ENCODE measurements at regions not wholly inside any gene's neighbourhood (a gene's known extent, or its start where the extent isn't known, plus 50 kb on each side); places are given as distances from the start of the nearest gene placed in this dataset.

GRCh38 chr2:181367411-181367810 lies 89.8 kb upstream of the ITGA4 start:
- Histone ChIP-seq H3K27ac (no peak overlapping the region), H3K36me3 (no peaks in the 10 kb centered on the region), H3K27me3 (no peaks in the 10 kb centered on the region), H3K4me3 (no peak overlapping the region), H3K4me1 (ENCODE audit: insufficient read depth) (no peaks in the 10 kb centered on the region), H3K9me3 (no peaks in the 10 kb centered on the region)
- 48 to 62% (median 48%) methylated on average over 3 of the region's 3 CpGs for WGBS, 3 donors
- DNase-seq: no peak
- intact Hi-C loops (cut with DNase I): no loop called here
- TF ChIP-seq POLR2A (IDR thresholded peaks at IDR 0.05) (no peak), CTCF (IDR thresholded peaks at IDR 0.05) (no peak), EP300 (IDR thresholded peaks at IDR 0.05) (no peak)

GRCh38 chr2:181367906-181368435 lies 89.2 kb upstream of the ITGA4 start:
- Histone ChIP-seq H3K9me3 (no peaks in the 10 kb centered on the region), H3K36me3 (no peaks in the 10 kb centered on the region), H3K4me1 (ENCODE audit: insufficient read depth) (no peaks in the 10 kb centered on the region), H3K27ac (no peak overlapping the region), H3K27me3 (no peaks in the 10 kb centered on the region), H3K4me3 (no peak overlapping the region)
- no peak for DNase-seq
- 64 to 78% (median 70%) methylated on average over 2 of the region's 2 CpGs for WGBS, 3 donors
- TF ChIP-seq CTCF (IDR thresholded peaks at IDR 0.05) (no peak), POLR2A (IDR thresholded peaks at IDR 0.05) (no peak), EP300 (IDR thresholded peaks at IDR 0.05) (no peak)
- intact Hi-C loops (cut with DNase I): no loop called here

GRCh38 chr2:181370126-181370525 lies 87.1 kb upstream of the ITGA4 start:
- Histone ChIP-seq H3K27me3 (no peaks in the 10 kb centered on the region), H3K4me1 (ENCODE audit: insufficient read depth) (no peaks in the 10 kb centered on the region), H3K4me3 (no peak overlapping the region), H3K36me3 (no peaks in the 10 kb centered on the region), H3K9me3 (no peaks in the 10 kb centered on the region), H3K27ac (no peak overlapping the region)
- WGBS, 3 donors: 79 to 99% (median 80%) methylated on average over 3 of the region's 3 CpGs
- no peak for TF ChIP-seq POLR2A (IDR thresholded peaks at IDR 0.05)
- DNase-seq: no peak
- intact Hi-C loops (cut with DNase I): no loop called here

GRCh38 chr2:181371195-181371594 lies 86.0 kb upstream of the ITGA4 start:
- WGBS, 3 donors: 75 to 83% (median 80%) methylated on average over 2 of the region's 2 CpGs
- Histone ChIP-seq H3K36me3 (no peaks in the 10 kb centered on the region), H3K27ac (no peak overlapping the region), H3K9me3 (no peaks in the 10 kb centered on the region), H3K4me3 (no peak overlapping the region), H3K4me1 (ENCODE audit: insufficient read depth) (no peaks in the 10 kb centered on the region), H3K27me3 (no peaks in the 10 kb centered on the region)
- DNase-seq: no peak
- intact Hi-C loops (cut with DNase I): no loop called here
- TF ChIP-seq POLR2A (IDR thresholded peaks at IDR 0.05) (no peak), CTCF (IDR thresholded peaks at IDR 0.05) (no peak), EP300 (IDR thresholded peaks at IDR 0.05) (no peak)

- H3K27me3 ChIP-seq: no peaks in the 10 kb centered on the region
- no peak overlapping the region for H3K27ac ChIP-seq
- no peak overlapping the region for H3K4me3 ChIP-seq
- WGBS, 3 donors: 2 to 4% (median 3%) methylated on average over 2 of the region's 2 CpGs
- H3K9me3 ChIP-seq: no peaks in the 10 kb centered on the region
- intact Hi-C loops (cut with DNase I): no loop called here
- no peaks in the 10 kb centered on the region for H3K36me3 ChIP-seq
- no peak for TF ChIP-seq POLR2A (IDR thresholded peaks at IDR 0.05)
- TF ChIP-seq EP300 (IDR thresholded peaks at IDR 0.05): no peak
- no peak for TF ChIP-seq CTCF (IDR thresholded peaks at IDR 0.05)
- DNase-seq: no peak
- no peaks in the 10 kb centered on the region for H3K4me1 ChIP-seq (ENCODE audit: insufficient read depth)
Measured at GRCh38 chr2:181371782-181372645, 85.2 kb upstream of the ITGA4 start.
